Activated gamma-delta T cell treated with Interleukin-2 at 50 U/mL for 16 hours (primary cell): ENCODE measurements at regions not wholly inside any gene's neighbourhood (a gene's known extent, or its start where the extent isn't known, plus 50 kb on each side); places are given as distances from the start of the nearest gene placed in this dataset.
"Not testable (repeated sequence)": the region's sequence is repeated elsewhere in the genome, so short reads cannot be mapped to it uniquely, and the experiment has no call there.

Experiments
- DNase-seq: peaks from one replicate; pipeline ENCODE4 v3.0.0-alpha.2; 2020

DNA sequence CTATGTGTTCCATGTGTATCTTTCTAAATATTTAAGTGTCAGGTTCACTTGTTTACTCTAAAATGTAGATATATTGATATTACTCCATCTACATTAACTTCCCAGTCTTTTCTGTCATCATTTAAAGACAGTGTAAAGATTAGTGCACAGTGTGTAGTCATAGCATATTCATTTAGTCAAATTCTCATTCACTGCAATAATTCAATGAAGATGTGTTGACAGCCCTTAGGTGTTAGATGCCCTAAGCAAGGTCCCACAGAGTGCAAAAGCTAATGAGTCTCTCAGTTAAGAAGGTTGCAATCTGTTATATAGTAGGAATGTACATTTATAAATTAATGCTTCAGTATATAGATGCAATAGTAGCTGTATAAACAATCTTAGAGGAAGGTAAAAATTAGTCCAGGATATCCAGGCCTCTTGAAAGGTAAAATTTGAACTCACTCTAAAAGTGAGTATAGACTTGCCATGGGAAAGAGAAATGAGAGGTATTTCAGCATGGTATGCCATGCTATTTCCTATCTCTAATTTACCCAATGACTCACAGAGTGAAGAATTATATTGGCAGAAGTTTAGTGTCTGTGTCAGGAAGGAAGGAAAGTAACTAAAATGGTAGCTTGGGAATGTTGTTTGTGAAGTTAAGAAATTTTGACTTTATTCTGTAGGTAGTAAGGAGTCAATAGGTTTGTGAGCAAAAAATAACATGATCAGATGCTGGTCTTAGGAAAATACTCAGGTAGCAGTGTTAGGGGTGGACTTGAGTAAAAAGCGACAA lies 969.9 kb upstream of the CITED2 start:
- no peak for DNase-seq

DNA sequence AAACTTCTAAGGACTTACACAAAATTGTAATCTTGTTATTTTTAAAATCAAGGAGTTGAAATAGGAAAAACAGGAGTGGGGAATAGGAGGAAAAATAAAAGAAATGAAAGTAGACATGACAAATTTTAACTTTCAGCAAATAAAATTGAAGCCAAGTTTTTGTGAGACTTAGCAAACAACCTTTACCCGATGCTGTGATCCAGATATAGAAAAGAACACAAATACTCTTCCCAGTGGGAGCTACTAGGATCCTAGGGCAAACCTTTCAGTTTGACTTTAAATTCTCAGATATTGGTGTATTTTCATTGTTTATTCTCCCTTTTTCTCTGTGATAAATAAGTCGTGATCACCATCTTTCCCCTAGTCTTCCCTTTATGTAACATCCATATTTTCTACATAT lies 968.7 kb upstream of the CITED2 start:
- DNase-seq = no peak

DNA sequence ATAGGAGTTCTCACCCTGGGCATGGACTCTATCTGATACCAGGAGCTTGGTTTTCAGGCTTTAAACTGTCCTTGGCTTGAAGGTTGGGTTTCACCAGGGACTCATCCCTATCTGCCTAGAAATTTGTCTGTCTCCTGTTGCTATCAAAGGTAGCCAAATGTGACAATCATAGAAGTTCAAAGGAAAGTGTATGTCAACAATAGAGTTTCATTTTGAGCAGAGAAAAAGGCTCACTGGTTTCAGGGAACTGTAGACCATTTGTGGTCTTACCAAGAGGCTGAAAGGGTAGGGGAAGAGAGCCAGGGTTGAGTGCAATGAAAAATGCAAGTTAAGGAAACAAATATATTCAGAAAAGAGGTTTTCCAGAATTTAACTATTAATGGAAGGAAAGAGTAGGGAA lies 966.8 kb upstream of the CITED2 start:
- no peak for DNase-seq

DNA sequence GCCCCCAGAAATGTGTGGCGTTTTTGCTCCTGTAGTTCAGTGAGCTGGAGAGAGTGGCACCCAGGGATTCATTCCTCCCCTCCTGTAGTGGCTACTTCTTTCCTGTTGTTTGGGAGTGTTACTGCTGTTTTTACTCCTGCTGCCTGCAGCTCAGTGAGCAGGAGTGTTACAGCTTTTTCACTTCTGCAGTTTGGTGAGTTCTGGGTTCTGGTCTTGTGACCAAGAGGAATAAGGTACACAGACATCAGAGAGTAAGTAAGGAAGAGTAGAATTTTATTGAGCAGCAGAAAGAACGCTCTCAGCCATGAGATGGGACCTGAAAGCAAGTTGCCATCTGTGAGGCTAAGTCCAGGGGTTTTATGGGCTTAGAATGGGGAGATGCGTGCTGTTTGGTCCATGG lies 966.3 kb upstream of the CITED2 start:
- DNase-seq = no peak

DNA sequence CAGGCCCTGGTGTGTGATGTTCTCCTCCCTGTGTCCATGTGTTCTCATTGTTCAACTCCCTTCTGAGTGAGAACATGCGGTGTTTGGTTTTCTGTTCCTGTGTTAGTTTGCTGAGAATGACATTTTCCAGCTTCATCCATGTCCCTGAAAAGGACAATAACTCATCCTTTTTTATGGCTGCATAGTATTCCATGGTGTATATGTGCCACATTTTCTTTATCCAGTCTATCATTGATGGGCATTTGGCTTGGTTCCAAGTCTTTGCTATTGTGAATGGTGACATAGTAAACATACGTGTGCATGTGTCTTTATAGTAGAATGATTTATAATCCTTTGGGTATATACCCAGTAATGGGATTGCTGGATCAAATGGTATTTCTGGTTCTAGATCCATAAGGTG lies 964.6 kb upstream of the CITED2 start:
- DNase-seq = not testable (repeated sequence)

DNA sequence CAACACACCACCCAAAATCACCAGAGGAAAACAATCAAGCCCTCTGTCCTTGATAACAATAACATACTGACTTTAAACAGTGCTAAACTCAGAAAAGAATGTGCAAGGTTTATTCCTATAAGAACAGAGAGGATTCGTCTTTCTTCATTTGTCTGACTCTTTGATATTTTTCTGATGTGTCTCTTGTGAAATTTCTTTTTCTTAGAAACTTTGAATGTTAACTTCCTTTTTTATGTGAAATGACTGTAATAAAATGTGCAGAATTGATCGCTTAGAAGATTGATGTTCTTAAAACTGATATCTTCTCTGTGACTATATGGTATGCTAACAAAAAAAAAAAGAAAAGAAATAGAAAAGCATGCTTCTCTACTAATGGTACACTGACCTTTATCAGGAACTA lies 947.4 kb upstream of the CITED2 start:
- no peak for DNase-seq

DNA sequence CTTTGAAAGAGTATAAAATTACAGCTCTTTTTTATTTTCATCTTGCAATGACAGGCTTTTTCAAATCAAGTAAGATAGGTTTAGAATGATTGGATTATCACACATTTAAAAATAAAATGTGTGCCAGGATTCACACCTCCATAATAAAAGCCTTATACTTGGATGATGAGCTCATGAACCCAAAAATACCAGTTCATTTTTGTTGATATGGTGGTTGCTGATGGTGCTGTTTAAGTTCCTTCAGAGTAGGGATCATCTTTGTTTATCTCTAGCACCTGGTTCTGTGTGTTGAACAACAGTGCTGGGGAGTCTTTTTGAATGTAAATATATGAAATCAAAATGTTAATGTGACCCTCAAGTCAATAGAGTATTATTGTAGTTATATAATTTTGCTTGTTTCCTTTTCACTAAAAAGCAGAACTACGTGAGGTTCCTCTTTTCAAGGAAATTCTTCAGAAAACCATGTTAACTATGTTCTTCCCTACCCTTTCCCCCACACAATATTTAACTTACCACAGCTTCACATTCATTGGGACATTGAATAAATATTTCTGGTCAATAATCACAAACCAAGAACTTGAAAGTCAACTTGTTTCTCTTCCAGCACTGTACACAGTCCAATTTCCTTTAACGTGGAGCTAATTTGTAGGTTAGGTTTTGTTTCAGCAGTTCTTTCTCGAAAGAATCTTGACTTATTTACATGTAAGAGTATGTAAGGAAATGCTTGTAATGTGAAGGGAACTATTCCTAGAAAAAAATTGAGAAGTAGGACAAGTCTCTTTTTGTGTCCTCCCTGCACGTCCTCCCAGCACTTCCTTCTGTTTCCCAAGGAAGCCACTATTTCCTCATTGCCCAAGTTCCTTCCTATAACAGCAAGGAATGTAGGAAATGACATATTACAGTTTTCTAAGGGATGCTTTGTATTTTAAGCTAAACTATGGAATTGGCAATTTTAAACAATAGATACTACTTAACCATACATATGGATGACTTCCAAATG lies 945.9 kb upstream of the CITED2 start:
- DNase-seq = no peak

DNA sequence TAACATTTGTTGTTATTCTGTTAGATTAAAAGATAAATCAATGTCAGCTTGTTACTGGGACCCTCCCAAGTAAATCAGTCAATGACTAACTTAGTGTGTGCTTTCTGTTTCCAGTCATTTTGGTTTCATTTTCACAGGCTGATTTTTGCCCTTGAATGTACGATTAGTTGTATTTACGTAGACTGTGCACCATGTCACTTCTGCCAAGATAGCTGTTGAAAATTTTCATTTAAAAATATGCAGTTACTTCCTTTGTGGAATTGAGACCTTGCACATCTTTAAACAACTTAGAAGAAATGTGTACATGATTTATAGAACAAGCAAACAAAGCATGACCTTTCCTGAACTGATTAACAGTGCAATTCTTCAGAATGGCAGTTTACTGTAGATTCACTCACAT lies 944.8 kb upstream of the CITED2 start:
- DNase-seq = no peak

DNA sequence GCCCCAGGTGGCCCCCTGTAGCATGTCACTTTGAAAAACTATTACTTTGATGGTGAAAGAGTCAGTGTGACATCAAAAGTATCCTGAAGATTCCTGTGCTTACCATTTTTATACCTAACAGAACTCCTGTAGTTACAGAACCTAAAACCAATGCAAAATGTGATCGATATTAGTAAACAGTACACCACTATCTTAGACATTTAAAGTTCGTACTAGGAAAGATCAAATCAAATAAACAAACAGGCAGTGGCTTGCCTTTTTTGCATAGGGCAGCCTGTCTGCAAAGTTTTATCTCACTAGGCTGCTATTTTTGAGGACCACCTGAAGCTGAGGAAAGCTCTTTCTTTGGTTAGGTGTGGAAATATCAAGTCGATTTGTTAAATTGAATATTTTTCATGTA lies 944.0 kb upstream of the CITED2 start:
- DNase-seq = no peak

DNA sequence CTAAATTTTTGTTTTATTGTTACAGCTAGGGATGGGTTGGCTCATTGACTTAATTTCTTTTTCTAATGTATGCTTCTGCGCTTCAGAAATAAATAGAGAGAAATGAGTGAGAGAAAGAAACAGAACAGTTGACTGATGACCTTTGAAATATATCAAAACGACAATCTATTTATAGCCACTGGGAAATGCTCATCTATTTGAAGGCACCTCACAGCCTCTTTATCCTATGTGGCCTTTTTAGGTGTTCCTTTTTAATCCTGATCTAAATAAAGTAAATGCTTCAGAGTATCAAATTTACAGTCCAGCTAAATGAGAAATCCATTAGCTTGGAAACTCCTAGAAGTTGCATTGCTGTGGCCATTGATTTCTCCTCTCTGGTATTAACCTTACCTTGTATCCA lies 943.5 kb upstream of the CITED2 start:
- no peak for DNase-seq

DNA sequence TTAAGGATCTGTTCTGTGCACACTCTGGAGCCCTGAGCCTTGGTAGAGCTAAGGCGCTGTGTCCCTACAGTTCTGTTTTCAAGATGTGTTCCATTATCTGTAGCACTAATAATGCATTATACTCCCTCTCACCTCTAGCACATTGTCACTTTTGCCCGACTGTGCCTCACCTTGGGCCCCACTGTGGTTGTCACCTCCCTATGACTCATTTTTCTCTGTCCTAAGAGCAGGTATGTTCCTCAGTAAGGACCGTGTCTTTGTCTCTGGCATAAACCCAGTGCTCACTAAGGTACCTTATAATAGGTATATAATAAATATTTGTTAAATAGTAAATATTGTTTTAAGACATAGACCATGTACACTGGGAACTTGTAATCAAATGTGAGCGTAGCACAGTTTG lies 942.5 kb upstream of the CITED2 start:
- DNase-seq = no peak

DNA sequence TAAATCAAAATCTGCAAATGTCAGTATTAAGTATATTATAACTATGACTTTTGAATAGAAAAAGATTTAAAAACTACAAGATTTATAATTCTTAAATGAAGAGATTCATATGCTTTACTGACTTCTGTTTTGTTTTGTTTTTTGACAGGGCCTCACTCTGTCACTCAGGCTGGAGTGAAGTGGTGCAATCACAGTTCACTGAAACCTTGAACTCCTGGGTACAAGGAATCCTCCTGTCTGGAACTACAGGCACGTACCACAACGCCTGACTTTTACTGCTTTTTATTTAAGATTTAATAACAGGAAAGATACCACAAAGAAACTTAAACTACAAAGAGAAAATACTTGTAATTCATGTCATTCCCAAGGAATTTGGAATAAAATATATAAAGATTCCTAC lies 940.2 kb upstream of the CITED2 start:
- no peak for DNase-seq

DNA sequence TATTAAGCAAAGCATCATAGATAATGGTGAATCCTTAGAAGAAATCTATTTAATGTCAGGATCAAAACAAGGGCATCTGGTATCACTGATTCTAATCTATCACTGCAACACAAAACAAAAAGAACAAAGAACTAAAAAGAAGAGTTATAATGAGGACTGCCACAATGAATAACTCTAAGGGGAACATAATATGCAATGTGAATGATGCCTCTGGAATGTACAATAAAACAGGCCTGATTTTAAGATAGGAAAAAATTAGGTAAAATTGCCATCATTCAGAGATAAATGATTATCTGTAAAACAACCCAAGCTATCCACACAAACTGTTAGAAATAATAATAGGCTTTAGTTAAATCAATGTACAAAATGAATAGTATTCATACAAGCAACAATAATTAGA lies 936.7 kb upstream of the CITED2 start:
- no peak for DNase-seq

DNA sequence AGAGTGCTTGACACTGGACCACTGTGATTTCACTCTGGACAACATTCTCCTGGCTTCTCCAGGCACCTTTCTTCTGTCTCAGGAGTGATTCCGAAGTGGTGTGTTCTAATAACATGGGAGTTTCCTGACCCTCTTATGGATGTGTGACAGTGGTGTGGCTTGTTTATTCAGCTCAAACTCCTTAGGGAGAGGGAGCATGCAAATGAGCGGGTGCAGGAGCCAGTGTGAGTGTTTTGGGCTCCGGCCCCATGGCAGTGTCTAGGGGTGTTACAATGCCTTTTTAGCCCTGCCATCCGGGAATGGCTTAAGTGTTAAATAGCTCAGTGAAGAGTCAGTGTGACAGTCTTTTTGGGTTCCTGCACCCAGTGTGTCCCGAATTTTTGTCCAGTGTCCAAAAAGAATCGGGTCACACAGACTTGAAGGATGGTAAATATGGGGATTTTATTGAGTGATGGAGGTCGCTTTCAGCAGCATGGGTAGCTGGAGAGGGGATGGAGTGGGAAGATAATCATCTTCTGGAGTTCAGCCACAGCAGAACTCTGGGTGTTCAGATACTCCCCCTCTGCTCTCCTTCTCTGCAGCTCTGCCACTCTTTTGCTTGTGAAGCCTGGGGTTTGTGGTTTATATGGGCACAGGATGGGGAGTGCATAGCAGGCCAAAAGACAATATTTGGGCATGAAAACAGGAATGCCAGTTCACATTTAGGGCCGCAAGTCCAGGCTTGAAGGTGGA lies 928.9 kb upstream of the CITED2 start:
- DNase-seq = no peak

DNA sequence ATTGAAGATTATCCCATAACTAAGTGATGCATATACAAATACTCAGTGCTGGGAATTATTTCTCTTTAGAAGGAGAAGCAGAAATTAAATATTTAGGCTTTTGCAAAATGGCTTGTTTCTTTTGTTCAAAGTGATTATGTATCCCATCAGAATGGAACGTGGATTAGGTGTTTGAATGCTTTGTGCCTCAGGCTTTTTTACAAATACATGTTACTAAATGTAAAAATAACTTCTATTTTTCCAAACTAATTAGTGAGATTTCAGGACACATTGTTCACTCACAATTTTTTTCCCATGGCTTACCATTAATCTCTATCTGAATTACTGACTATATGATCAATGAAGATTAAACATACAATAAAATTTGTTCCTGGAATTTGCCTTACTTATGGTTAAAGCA lies 925.9 kb upstream of the CITED2 start:
- no peak for DNase-seq

DNA sequence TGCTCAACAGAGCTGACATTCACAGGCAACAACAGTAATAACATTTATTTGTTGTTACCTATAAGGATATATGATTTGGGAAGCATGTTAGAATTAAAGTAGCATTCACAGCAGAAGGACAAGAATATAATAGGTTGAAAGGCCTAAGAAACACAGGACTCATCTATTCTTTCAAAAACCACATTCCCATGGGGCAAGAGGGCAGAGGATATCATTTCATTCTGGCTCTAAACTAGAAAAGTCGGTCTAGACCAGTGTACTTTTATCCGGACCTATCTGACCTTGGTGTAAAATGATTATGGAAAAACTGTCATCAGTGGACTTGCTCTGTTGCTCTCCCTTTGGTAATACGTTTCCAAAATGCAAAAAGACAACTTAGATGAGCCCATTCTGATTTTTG lies 914.7 kb upstream of the CITED2 start:
- no peak for DNase-seq

DNA sequence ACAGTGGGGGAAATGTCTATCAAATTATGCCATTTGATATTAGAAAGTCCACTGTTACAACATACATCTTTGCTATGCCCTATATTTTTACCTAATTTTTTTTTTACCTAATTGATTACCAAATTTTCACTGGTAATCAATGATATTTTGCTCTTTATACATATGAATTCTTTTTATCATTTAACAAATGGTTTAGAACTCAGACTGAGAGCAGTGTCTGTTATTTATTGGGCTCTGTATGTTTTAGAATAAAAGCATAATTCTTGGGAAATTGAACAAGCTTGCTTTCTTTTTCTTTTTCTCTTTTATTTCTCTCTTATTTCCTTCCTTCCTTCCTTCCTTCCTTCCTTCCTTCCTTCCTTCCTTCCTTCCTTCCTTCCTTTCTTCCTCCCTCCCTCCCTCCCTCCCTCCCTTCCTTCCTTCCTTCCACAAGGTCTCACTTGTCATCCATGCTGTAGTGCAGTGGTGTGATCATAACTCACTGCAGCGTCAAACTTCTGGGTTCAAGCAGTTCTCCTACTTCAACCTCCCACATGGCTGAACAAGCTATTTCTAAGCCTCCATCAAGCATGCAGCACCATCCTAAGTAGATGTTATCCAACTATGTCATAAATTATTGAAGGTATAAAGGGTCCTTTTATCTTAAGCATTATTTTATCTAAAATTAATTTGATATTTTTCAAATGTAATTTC lies 911.7 kb upstream of the CITED2 start:
- DNase-seq = no peak

DNA sequence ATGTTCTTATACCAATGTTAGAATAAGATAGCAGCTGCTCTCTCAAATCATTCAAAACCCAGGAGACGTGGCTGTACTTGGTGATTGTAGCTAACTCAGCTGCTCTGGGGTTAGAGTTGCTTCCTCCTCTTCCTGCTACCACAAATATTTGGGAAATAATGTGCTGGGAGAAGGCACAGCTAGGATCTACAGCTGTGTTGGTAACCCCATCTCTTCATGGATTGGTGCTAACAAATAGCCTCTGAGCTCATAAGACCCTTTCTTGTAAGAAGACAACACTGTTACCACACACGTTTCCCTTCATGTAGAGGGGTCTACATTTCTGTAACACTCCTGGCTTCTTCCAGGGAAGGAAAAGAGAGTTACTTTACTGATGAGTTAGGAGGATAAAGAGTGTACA lies 911.0 kb upstream of the CITED2 start:
- DNase-seq = no peak

DNA sequence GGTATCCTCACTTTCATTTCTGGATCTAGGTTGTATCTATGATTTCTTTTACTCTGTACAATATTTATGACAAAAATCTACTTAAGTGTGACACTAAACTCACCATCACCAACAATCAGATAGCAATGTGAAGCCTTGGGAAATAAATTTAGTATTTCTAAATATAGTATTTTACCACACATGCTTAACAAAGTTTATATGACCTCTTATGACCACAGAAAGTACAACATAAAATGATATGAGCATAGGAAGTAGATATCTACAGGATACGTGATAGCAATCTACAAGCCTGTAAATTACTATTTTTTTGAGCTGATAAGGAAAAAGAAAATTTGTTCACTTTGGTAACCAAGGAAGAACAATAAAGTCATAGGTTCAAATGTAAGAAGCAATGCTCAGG lies 910.4 kb upstream of the CITED2 start:
- DNase-seq = no peak

DNA sequence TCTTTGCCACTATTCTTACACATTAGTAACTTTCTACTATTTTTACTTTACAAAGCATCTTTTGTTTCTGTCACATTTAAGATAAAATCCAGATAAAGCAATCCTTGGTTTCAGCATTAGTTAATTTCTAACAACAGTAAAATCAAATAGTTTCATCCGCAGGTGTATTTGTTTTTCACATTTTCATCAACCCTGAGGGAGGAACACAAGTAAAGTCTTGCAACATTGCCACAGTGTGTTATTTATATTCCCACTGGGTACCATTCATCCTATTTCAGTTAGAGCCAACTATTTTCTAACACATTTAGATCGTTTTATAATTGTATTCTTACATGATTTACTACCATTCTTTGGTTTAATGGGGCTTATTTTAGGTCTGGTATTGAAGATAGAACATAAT lies 908.7 kb upstream of the CITED2 start:
- DNase-seq = no peak

DNA sequence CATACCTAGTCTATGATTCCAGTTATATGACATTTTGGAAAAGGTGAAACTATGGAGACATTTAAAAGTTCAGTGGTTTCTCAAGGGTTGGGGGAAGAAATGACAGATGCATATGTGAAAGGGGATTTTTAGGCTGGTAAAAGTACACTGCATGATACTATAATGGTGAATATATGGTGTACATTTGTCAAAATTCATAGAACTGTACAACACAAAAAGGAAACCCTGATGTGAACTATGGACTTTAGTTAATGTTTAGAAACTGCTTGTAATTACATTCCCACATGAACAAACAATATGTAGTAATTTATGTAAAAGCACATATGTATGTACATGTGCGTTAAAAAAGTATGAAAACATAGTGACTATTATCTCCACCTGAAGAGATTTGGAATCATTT lies 907.3 kb upstream of the CITED2 start:
- no peak for DNase-seq

DNA sequence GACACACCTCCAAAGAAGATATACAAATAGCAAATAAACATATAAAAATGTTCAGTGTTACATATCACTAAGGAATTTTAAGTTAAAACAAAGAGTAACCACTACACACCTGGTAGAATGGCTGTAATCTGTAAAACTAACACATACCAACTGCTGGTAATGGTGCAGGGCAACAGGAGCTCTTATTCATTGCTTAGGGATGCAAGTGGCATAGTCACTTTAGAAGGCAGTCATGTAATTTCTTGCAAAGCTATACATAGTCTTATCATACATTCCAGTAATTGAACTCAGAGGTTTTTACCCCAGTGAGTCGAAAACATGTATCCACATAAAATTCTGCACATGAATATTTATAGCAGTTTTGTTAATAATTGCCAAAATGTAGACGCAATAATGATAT lies 906.8 kb upstream of the CITED2 start:
- DNase-seq = no peak

DNA sequence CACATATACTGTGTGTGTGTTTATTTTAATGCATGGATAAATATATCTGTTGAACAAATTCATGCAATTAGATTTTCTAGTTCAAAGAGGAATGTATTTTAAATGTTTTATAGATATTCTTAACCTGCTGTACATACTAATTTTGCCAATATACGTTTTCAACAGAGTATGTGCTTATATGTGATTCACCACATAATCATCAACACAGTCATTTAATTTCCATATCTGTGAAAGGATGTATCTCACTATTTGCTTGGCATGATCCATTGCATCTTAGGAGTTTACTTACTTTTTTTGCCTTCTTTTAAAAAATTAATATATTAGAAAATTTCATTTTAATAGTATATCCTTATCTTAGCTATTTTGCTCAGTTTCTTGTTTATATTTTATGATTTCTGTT lies 902.3 kb upstream of the CITED2 start:
- DNase-seq = no peak
